HG03565 (cell line): ENCODE measurements at regions not wholly inside any gene's neighbourhood (a gene's known extent, or its start where the extent isn't known, plus 50 kb on each side); places are given as distances from the start of the nearest gene placed in this dataset.
"Not testable (repeated sequence)": the region's sequence is repeated elsewhere in the genome, so short reads cannot be mapped to it uniquely, and the experiment has no call there.

Source experiments
- ATAC-seq: cut with Tn5 transposase; IDR thresholded peaks from one replicate; pipeline ENCODE4 v1.9.1; 2021; ENCODE audit warnings: mild to moderate bottlenecking, moderate library complexity; ENCODE audit not compliant: unreplicated experiment

GRCh38 chr6:115302731-115303130, 758.0 kb downstream of the FRK start:
- ATAC-seq = no peak

GRCh38 chr6:115287467-115287866, 773.2 kb downstream of the FRK start:
- no peak for ATAC-seq

GRCh38 chr6:115276881-115277565, 783.7 kb downstream of the FRK start:
- no peak for ATAC-seq

- ATAC-seq = no peak
These were observed 788.4 kb downstream of the FRK start for GRCh38 chr6:115272311-115272710.

GRCh38 chr6:115271434-115271833, 789.3 kb downstream of the FRK start:
- ATAC-seq = no peak

- ATAC-seq = no peak
These were observed 789.7 kb downstream of the FRK start for GRCh38 chr6:115270953-115271352.

- no peak for ATAC-seq
These were observed 819.3 kb downstream of the FRK start for GRCh38 chr6:115241373-115241772.

- ATAC-seq = no peak
These were observed 839.5 kb downstream of the FRK start for GRCh38 chr6:115221198-115221597.

- ATAC-seq = no peak
These were observed 840.0 kb downstream of the FRK start for GRCh38 chr6:115220551-115221159.

- ATAC-seq = no peak
These were observed 841.0 kb downstream of the FRK start for GRCh38 chr6:115219645-115220044.

GRCh38 chr6:115216835-115217234, 843.9 kb downstream of the FRK start:
- ATAC-seq = no peak

GRCh38 chr6:115214283-115214682, 846.4 kb downstream of the FRK start:
- ATAC-seq = no peak

- no peak for ATAC-seq
These were observed 857.3 kb downstream of the FRK start for GRCh38 chr6:115203381-115203780.

- no peak for ATAC-seq
These were observed 852.3 kb upstream of the HS3ST5 start for GRCh38 chr6:115194981-115195638.

GRCh38 chr6:115191989-115192388, 849.2 kb upstream of the HS3ST5 start:
- ATAC-seq = no peak

- no peak for ATAC-seq
These were observed 847.7 kb upstream of the HS3ST5 start for GRCh38 chr6:115190534-115190933.

- not testable (repeated sequence) for ATAC-seq
These were observed 832.6 kb upstream of the HS3ST5 start for GRCh38 chr6:115175456-115175855.

- not testable (repeated sequence) for ATAC-seq
These were observed 823.1 kb upstream of the HS3ST5 start for GRCh38 chr6:115165912-115166311.

GRCh38 chr6:115159733-115160132, 816.9 kb upstream of the HS3ST5 start:
- no peak for ATAC-seq

- ATAC-seq = no peak
These were observed 795.1 kb upstream of the HS3ST5 start for GRCh38 chr6:115137910-115138309.

GRCh38 chr6:115133790-115134189, 791.0 kb upstream of the HS3ST5 start:
- no peak for ATAC-seq
